H9 (cell line): ENCODE measurements at regions not wholly inside any gene's neighbourhood (a gene's known extent, or its start where the extent isn't known, plus 50 kb on each side); places are given as distances from the start of the nearest gene placed in this dataset.

Source experiments
- DNase-seq: peaks from one replicate; pipeline ENCODE4 v3.0.0-alpha.2; 2017
- H2AFZ ChIP-seq: one replicate; pipeline ENCODE4 v1.6.1; 2013; ENCODE audit warnings: mild to moderate bottlenecking, low read length, control low read depth, moderate library complexity
- H2AK5ac ChIP-seq: 2 replicates; pipeline ENCODE4 v1.6.1; 2013; ENCODE audit warnings: low read length, control low read depth, mixed read lengths; ENCODE audit not compliant: insufficient read length
- H2BK120ac ChIP-seq: one replicate; pipeline ENCODE4 v1.6.1; 2013; ENCODE audit warnings: low read depth, mild to moderate bottlenecking, low read length, control low read depth, inconsistent platforms; ENCODE audit not compliant: poor library complexity, severe bottlenecking
- H2BK12ac ChIP-seq: 2 replicates; pipeline ENCODE4 v1.6.1; 2013; ENCODE audit warnings: low read length, control low read depth, mixed read lengths, low read depth; ENCODE audit not compliant: insufficient read length
- H2BK15ac ChIP-seq: 2 replicates; pipeline ENCODE4 v1.6.1; 2013; ENCODE audit warnings: low read depth, low read length, control low read depth
- H2BK20ac ChIP-seq: one replicate; pipeline ENCODE4 v1.6.1; 2013; ENCODE audit warnings: low read depth, mild to moderate bottlenecking, low read length, control low read depth, inconsistent platforms; ENCODE audit not compliant: poor library complexity, severe bottlenecking
- H2BK5ac ChIP-seq: 2 replicates; pipeline ENCODE4 v1.6.1; 2013; ENCODE audit warnings: low read length, control low read depth, mixed read lengths; ENCODE audit not compliant: insufficient read length
- H3K14ac ChIP-seq: 2 replicates; pipeline ENCODE4 v1.6.1; 2013; ENCODE audit warnings: low read length, control low read depth; ENCODE audit not compliant: insufficient read depth
- H3K18ac ChIP-seq: 2 replicates; pipeline ENCODE4 v1.6.1; 2013; ENCODE audit warnings: low read depth, mild to moderate bottlenecking, mixed read lengths, low read length, control low read depth; ENCODE audit not compliant: insufficient read length
- H3K23ac ChIP-seq: 2 replicates; pipeline ENCODE4 v1.6.1; 2013; ENCODE audit warnings: low read length, control low read depth, mixed read lengths, low read depth; ENCODE audit not compliant: insufficient read length
- H3K23me2 ChIP-seq: 2 replicates; pipeline ENCODE4 v1.6.1; 2013; ENCODE audit warnings: low read depth, mild to moderate bottlenecking, mixed read lengths, low read length, control low read depth; ENCODE audit not compliant: insufficient read length, poor library complexity, severe bottlenecking
- H3K27ac ChIP-seq: 2 replicates; pipeline ENCODE4 v1.5.1; 2013; ENCODE audit warnings: low read length, control low read depth, mixed read lengths, low read depth; ENCODE audit not compliant: insufficient read length
- H3K27me3 ChIP-seq: 2 replicates; pipeline ENCODE4 v1.6.1; 2013; ENCODE audit warnings: low read length, control low read depth, inconsistent platforms; ENCODE audit not compliant: insufficient read depth
- H3K4ac ChIP-seq: 2 replicates; pipeline ENCODE4 v1.6.1; 2013; ENCODE audit warnings: low read depth, mild to moderate bottlenecking, control low read depth, inconsistent platforms, low read length, moderate library complexity
- H3K4me1 ChIP-seq: 2 replicates; pipeline ENCODE4 v1.6.1; 2013; ENCODE audit warnings: low read length, control low read depth, inconsistent platforms; ENCODE audit not compliant: insufficient read depth
- H3K4me2 ChIP-seq: 2 replicates; pipeline ENCODE4 v1.6.1; 2013; ENCODE audit warnings: low read length, control low read depth, mixed read lengths; ENCODE audit not compliant: insufficient read length, insufficient read depth
- H3K56ac ChIP-seq: 2 replicates; pipeline ENCODE4 v1.6.1; 2013; ENCODE audit warnings: low read depth, mild to moderate bottlenecking, mixed read lengths, low read length, control low read depth; ENCODE audit not compliant: insufficient read length
- H3K79me1 ChIP-seq: 2 replicates; pipeline ENCODE4 v1.6.1; 2013; ENCODE audit warnings: low read depth, mild to moderate bottlenecking, moderate library complexity, low read length, control low read depth, inconsistent platforms; ENCODE audit not compliant: insufficient read depth, poor library complexity, severe bottlenecking
- H3K79me2 ChIP-seq: 2 replicates; pipeline ENCODE4 v1.6.1; 2013; ENCODE audit warnings: low read length, control low read depth, inconsistent platforms; ENCODE audit not compliant: insufficient read depth
- H3K9ac ChIP-seq: 2 replicates; pipeline ENCODE4 v1.6.1; 2013; ENCODE audit warnings: low read length, control low read depth, mixed read lengths; ENCODE audit not compliant: insufficient read length; ENCODE audit errors: extremely low read depth
- H3K9me3 ChIP-seq: one replicate; pipeline ENCODE4 v1.6.1; 2013; ENCODE audit warnings: low read depth, low read length, inconsistent platforms; ENCODE audit not compliant: control insufficient read depth
- H3T11ph ChIP-seq: one replicate; pipeline ENCODE4 v1.6.1; 2013; ENCODE audit warnings: mild to moderate bottlenecking, low read length, control low read depth, inconsistent platforms
- H4K20me1 ChIP-seq: one replicate; pipeline ENCODE4 v1.6.1; 2013; ENCODE audit not compliant: control insufficient read depth, insufficient read length, insufficient read depth
- H4K5ac ChIP-seq: 2 replicates; pipeline ENCODE4 v1.6.1; 2013; ENCODE audit warnings: low read depth, mild to moderate bottlenecking, mixed read lengths, low read length, control low read depth; ENCODE audit not compliant: insufficient read length
- H4K8ac ChIP-seq: replicated peaks from 2 replicates; pipeline ENCODE4 v1.6.1; 2013; ENCODE audit warnings: low read length, control low read depth, mixed read lengths, low read depth; ENCODE audit not compliant: insufficient read length
- H4K91ac ChIP-seq: 2 replicates; pipeline ENCODE4 v1.6.1; 2013; ENCODE audit warnings: low read depth, mild to moderate bottlenecking, moderate library complexity, mixed read lengths, low read length, control low read depth; ENCODE audit not compliant: insufficient read length
- H3K27ac Mint-ChIP-seq, 3 experiments: 2 replicates in 2 of 3; 3 replicates in 1 of 3; pipeline ENCODE4 v1.8.0; 2020 to 2021; ENCODE audit warnings: mixed read lengths in 3 of 3, mild to moderate bottlenecking in 1 of 3, moderate library complexity in 1 of 3
- H3K27me3 Mint-ChIP-seq: 2 replicates; pipeline ENCODE4 v1.8.0; 2021; ENCODE audit warnings: low read depth, mild to moderate bottlenecking, moderate library complexity, mixed read lengths
- H3K36me3 Mint-ChIP-seq, 3 experiments: 2 replicates in 2 of 3; 3 replicates in 1 of 3; pipeline ENCODE4 v1.8.0; 2020 to 2021; ENCODE audit warnings: low read depth in 3 of 3, mixed read lengths in 3 of 3; ENCODE audit not compliant: insufficient read depth in 1 of 3
- H3K4me1 Mint-ChIP-seq, 2 experiments: 2 replicates each; pipeline ENCODE4 v1.8.0; 2020; ENCODE audit warnings: mixed read lengths in 2 of 2
- H3K4me3 Mint-ChIP-seq, 2 experiments: 2 replicates in 1 of 2; 3 replicates in 1 of 2; pipeline ENCODE4 v1.8.0; 2020 to 2021; ENCODE audit warnings: mild to moderate bottlenecking in 2 of 2, mixed read lengths in 2 of 2, moderate library complexity in 1 of 2
- H3K9me3 Mint-ChIP-seq, 2 experiments: 2 replicates in 1 of 2; 3 replicates in 1 of 2; pipeline ENCODE4 v1.8.0; 2020; ENCODE audit warnings: mild to moderate bottlenecking in 2 of 2, mixed read lengths in 2 of 2, moderate library complexity in 1 of 2
- WGBS: extraction: QIAGEN DNeasy Blood & Tissue Kit; methylation state at CpG from one replicate; pipeline ENCODE4 v1.1.7; 2013; ENCODE audit warnings: missing lambda C conversion rate, low lambda C conversion rate, mixed read lengths; ENCODE audit not compliant: insufficient read length; ENCODE audit errors: extremely low coverage; 5-methylcytosine and 5-hydroxymethylcytosine counted together
- TF ChIP-seq, protein P1 (sequence below): fragments of 200-600 bp; sonication (generic); conservative IDR thresholded peaks from 3 replicates; pipeline ENCODE4 v1.8.0; 2021; ENCODE audit warnings: antibody characterized with exemption, mild to moderate bottlenecking

DNA sequence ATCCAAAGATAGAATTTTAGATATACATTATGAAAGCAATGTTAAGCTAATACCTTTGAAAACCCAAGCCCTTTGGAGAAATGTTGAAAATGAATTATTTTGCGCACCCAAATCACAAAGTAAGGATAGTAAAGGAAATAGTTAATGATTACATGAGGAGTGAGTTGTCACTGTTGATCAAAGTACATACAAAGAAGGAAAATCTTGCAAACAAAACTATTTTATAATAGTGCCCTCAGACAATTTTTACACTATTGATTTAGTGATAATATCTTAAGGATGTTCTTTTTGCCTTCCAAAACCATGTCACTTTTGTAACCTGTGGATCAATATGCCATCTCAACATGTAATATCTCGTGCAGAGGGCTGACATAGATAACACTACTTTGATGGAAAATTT, 146.8 kb downstream of the DUSP6 start:
- H2BK12ac ChIP-seq, result no peak overlapping the region
- Mint-ChIP-seq H3K27ac (no peak overlapping the region), H3K4me3 (no peak overlapping the region), H3K36me3 (no peaks in the 10 kb centered on the region), H3K27me3 (no peaks in the 10 kb centered on the region), H3K9me3 (no peaks in the 10 kb centered on the region), H3K4me1 (peaks cover 12 to 16% of the 10 kb centered on the region in 2 experiments)
- H2BK20ac ChIP-seq, result no peak overlapping the region
- no peak overlapping the region for H3K18ac ChIP-seq
- H3K14ac ChIP-seq, result no peak overlapping the region
- H4K8ac ChIP-seq, result no peak overlapping the region
- no peak overlapping the region for H2AFZ ChIP-seq
- no peaks in the 10 kb centered on the region for H3K79me1 ChIP-seq
- H2BK15ac ChIP-seq, result no peak overlapping the region
- WGBS, result no CpG with 5 or more reads among the region's 2 CpGs
- no peak overlapping the region for H3K56ac ChIP-seq
- no peaks in the 10 kb centered on the region for H3K27me3 ChIP-seq
- no peak overlapping the region for H3K4me2 ChIP-seq
- H3K23ac ChIP-seq, result no peak overlapping the region
- H3K4me1 ChIP-seq, result no peaks in the 10 kb centered on the region
- no peak overlapping the region for H4K5ac ChIP-seq
- no peak overlapping the region for H2BK120ac ChIP-seq
- DNase-seq, result no peak
- no peak overlapping the region for H3K27ac ChIP-seq
- H4K20me1 ChIP-seq, result no peaks in the 10 kb centered on the region
- no peaks in the 10 kb centered on the region for H3K23me2 ChIP-seq
- H3K9ac ChIP-seq, result no peak overlapping the region
- TF ChIP-seq, protein P1, sequence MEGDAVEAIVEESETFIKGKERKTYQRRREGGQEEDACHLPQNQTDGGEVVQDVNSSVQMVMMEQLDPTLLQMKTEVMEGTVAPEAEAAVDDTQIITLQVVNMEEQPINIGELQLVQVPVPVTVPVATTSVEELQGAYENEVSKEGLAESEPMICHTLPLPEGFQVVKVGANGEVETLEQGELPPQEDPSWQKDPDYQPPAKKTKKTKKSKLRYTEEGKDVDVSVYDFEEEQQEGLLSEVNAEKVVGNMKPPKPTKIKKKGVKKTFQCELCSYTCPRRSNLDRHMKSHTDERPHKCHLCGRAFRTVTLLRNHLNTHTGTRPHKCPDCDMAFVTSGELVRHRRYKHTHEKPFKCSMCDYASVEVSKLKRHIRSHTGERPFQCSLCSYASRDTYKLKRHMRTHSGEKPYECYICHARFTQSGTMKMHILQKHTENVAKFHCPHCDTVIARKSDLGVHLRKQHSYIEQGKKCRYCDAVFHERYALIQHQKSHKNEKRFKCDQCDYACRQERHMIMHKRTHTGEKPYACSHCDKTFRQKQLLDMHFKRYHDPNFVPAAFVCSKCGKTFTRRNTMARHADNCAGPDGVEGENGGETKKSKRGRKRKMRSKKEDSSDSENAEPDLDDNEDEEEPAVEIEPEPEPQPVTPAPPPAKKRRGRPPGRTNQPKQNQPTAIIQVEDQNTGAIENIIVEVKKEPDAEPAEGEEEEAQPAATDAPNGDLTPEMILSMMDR, result no peak
- no peak overlapping the region for H3K4ac ChIP-seq
- H3K9me3 ChIP-seq, result no peaks in the 10 kb centered on the region
- H3T11ph ChIP-seq, result no peak overlapping the region
- no peak overlapping the region for H4K91ac ChIP-seq
- no peak overlapping the region for H2BK5ac ChIP-seq
- no peaks in the 10 kb centered on the region for H3K79me2 ChIP-seq
- no peak overlapping the region for H2AK5ac ChIP-seq
